Suprapubic skin (tissue), 4 donors: ENCODE measurements at regions not wholly inside any gene's neighbourhood (a gene's known extent, or its start where the extent isn't known, plus 50 kb on each side); places are given as distances from the start of the nearest gene placed in this dataset.

Experiments used
- DNase-seq, 2 donors: peaks; one replicate each; pipeline ENCODE4 v3.0.0-alpha.2; 2019; ENCODE audit warnings: low spot score in 2 of 2
- H3K27ac ChIP-seq: fragments of 200-600 bp; sonication (generic); one replicate; pipeline ENCODE4 v1.5.1; 2019
- H3K27me3 ChIP-seq: fragments of 200-600 bp; sonication (generic); one replicate; pipeline ENCODE4 v1.5.1; 2019
- H3K36me3 ChIP-seq: fragments of 200-600 bp; sonication (generic); one replicate; pipeline ENCODE4 v1.5.1; 2019
- H3K4me1 ChIP-seq: fragments of 200-600 bp; sonication (generic); one replicate; pipeline ENCODE4 v1.5.1; 2019
- H3K4me3 ChIP-seq: fragments of 200-600 bp; sonication (generic); one replicate; pipeline ENCODE4 v1.5.1; 2019; ENCODE audit warnings: mild to moderate bottlenecking
- H3K9me3 ChIP-seq: fragments of 200-600 bp; sonication (generic); one replicate; pipeline ENCODE4 v1.5.1; 2019
- CTCF ChIP-seq, 2 donors: fragments of 200-600 bp in 1 of 2; fragments of 450-650 bp in 1 of 2; sonication (generic) in 1 of 2; IDR thresholded peaks; one replicate each; pipeline ENCODE4 v1.5.1; 2016 to 2019; ENCODE audit warnings: antibody characterized with exemption in 2 of 2, mild to moderate bottlenecking in 1 of 2, moderate library complexity in 1 of 2
- EP300 ChIP-seq: sonication (generic); formaldehyde crosslinking; IDR thresholded peaks from one replicate; pipeline ENCODE4 v1.6.1; 2017; ENCODE audit warnings: antibody characterized with exemption
- POLR2A ChIP-seq, 2 donors: fragments of 450-650 bp; IDR thresholded peaks; one replicate each; pipeline ENCODE4 v1.6.1; 2017; ENCODE audit warnings: antibody characterized with exemption in 2 of 2, mild to moderate bottlenecking in 2 of 2, moderate library complexity in 2 of 2
- POLR2AphosphoS5 ChIP-seq, 3 donors: sonication (generic); formaldehyde crosslinking; IDR thresholded peaks; one replicate each; pipeline ENCODE4 v1.6.1; 2017; ENCODE audit warnings: antibody characterized with exemption in 3 of 3
- WGBS: methylation state at CpG from one replicate; pipeline ENCODE4 v1.1.5; 2018; 5-methylcytosine and 5-hydroxymethylcytosine counted together

- Histone ChIP-seq H3K9me3 (peaks cover 8% of the 10 kb centered on the region), H3K4me1 (peaks cover 5% of the 10 kb centered on the region), H3K4me3 (no peak overlapping the region), H3K27ac (no peak overlapping the region), H3K36me3 (no peaks in the 10 kb centered on the region), H3K27me3 (no peaks in the 10 kb centered on the region)
- TF ChIP-seq POLR2A (IDR thresholded peaks at IDR 0.05) (no peak), CTCF (IDR thresholded peaks at IDR 0.05) (no peak), POLR2AphosphoS5 (IDR thresholded peaks at IDR 0.05) (no peak), EP300 (no peak)
- DNase-seq = no peak
- WGBS = 71% methylated on average over 5 of the region's 5 CpGs
Measured at GRCh38 chr13:79874396-79875360, 393.7 kb downstream of the NDFIP2 start.

DNA sequence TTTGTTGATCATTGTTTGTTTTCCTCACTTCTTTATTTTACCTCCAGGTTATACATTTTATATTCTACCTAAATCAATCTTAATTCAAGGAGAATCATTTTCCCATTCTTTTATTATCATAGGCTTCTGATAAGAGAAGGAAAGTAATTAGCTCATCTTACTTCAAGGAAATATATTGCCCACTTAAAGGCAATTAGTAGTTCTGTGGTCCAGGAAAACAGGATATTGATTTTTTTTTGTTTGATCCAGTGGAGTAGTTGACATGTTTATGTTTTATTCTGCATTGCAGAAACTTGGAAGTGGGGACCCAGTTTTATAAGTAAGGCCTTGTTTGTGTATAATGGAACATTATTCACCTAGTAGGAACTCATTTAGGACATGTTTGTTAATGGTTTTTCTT lies 390.6 kb downstream of the NDFIP2 start:
- no peaks in the 10 kb centered on the region for H3K27me3 ChIP-seq
- H3K36me3 ChIP-seq = no peaks in the 10 kb centered on the region
- no peak for DNase-seq
- H3K4me3 ChIP-seq = no peak overlapping the region
- no peak overlapping the region for H3K27ac ChIP-seq
- H3K9me3 ChIP-seq = peaks cover 6% of the 10 kb centered on the region
- TF ChIP-seq CTCF (IDR thresholded peaks at IDR 0.05) (no peak), POLR2A (IDR thresholded peaks at IDR 0.05) (no peak), POLR2AphosphoS5 (IDR thresholded peaks at IDR 0.05) (no peak), EP300 (no peak)
- H3K4me1 ChIP-seq = peaks cover 7% of the 10 kb centered on the region

GRCh38 chr13:79870766-79871165 lies 389.8 kb downstream of the NDFIP2 start:
- H3K4me1 ChIP-seq = peaks cover 7% of the 10 kb centered on the region
- no peak for TF ChIP-seq POLR2A (IDR thresholded peaks at IDR 0.05)
- TF ChIP-seq CTCF (IDR thresholded peaks at IDR 0.05) = no peak
- TF ChIP-seq EP300 = no peak
- TF ChIP-seq POLR2AphosphoS5 (IDR thresholded peaks at IDR 0.05) = no peak
- WGBS = 95% methylated on average over 2 of the region's 2 CpGs
- DNase-seq = no peak
- H3K36me3 ChIP-seq = no peaks in the 10 kb centered on the region
- H3K27me3 ChIP-seq = no peaks in the 10 kb centered on the region
- H3K4me3 ChIP-seq = no peak overlapping the region
- no peaks in the 10 kb centered on the region for H3K9me3 ChIP-seq
- no peak overlapping the region for H3K27ac ChIP-seq

GRCh38 chr13:79870123-79870522 lies 389.2 kb downstream of the NDFIP2 start:
- Histone ChIP-seq H3K4me1 (peaks cover 7% of the 10 kb centered on the region), H3K9me3 (no peaks in the 10 kb centered on the region), H3K4me3 (no peak overlapping the region), H3K27me3 (no peaks in the 10 kb centered on the region), H3K36me3 (no peaks in the 10 kb centered on the region), H3K27ac (no peak overlapping the region)
- TF ChIP-seq POLR2A (IDR thresholded peaks at IDR 0.05) = no peak
- TF ChIP-seq CTCF (IDR thresholded peaks at IDR 0.05) = no peak
- TF ChIP-seq EP300 = no peak
- no peak for TF ChIP-seq POLR2AphosphoS5 (IDR thresholded peaks at IDR 0.05)
- no peak for DNase-seq

DNA sequence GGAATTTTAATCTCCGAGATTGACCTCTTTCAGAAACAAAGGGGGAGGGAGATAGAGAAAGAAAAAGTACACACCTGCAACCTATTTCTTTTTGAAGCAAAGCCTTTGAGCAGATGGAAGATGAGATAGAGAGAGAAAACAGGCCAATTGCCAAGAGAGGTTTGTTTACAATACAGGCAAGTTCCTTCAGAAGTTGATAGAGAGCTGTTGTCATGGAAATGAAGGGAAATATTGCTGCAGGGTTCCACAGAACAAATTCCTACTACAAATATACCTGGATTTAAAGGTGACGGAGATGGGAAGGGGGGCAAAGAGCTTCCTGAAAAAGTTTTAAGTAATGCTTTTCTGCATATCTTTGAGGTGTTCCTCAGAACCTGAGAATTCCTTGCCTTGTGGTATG lies 388.4 kb downstream of the NDFIP2 start:
- WGBS = 39% methylated on average over 2 of the region's 2 CpGs
- DNase-seq = no peak
- no peaks in the 10 kb centered on the region for H3K9me3 ChIP-seq
- peaks cover 7% of the 10 kb centered on the region for H3K4me1 ChIP-seq
- H3K27me3 ChIP-seq = no peaks in the 10 kb centered on the region
- H3K27ac ChIP-seq = no peak overlapping the region
- no peaks in the 10 kb centered on the region for H3K36me3 ChIP-seq
- no peak overlapping the region for H3K4me3 ChIP-seq
- no peak for TF ChIP-seq POLR2AphosphoS5 (IDR thresholded peaks at IDR 0.05)
- TF ChIP-seq POLR2A (IDR thresholded peaks at IDR 0.05) = no peak
- TF ChIP-seq EP300 = no peak
- no peak for TF ChIP-seq CTCF (IDR thresholded peaks at IDR 0.05)
